ENCODE measurements at regions not wholly inside any gene's neighbourhood (a gene's known extent, or its start where the extent isn't known, plus 50 kb on each side); places are given as distances from the start of the nearest gene placed in this dataset.

GRCh38 chr13:27673911-27674310 lies 52.2 kb downstream of the POLR1D start:
- no peak for DNase-seq (ENCODE audit: low spot score)

- DNase-seq (ENCODE audit: low spot score): no peak
These were observed 56.8 kb downstream of the POLR1D start for GRCh38 chr13:27678306-27679040.

- DNase-seq (ENCODE audit: low spot score): no peak
These were observed 57.7 kb downstream of the POLR1D start for GRCh38 chr13:27679396-27679795.

GRCh38 chr13:27679896-27680295 lies 58.2 kb downstream of the POLR1D start:
- DNase-seq (ENCODE audit: low spot score): no peak

GRCh38 chr13:27680465-27680864 lies 58.8 kb downstream of the POLR1D start:
- DNase-seq (ENCODE audit: low spot score): no peak

- DNase-seq (ENCODE audit: low spot score): no peak
These were observed 69.5 kb downstream of the POLR1D start for GRCh38 chr13:27691207-27691606.

GRCh38 chr13:27696731-27697130 lies 75.0 kb downstream of the POLR1D start:
- no peak for DNase-seq (ENCODE audit: low spot score)

- no peak for DNase-seq (ENCODE audit: low spot score)
These were observed 78.3 kb downstream of the POLR1D start for GRCh38 chr13:27699952-27700351.

GRCh38 chr13:27704681-27705080 lies 83.0 kb downstream of the POLR1D start:
- no peak for DNase-seq (ENCODE audit: low spot score)

GRCh38 chr13:27708325-27708724 lies 84.0 kb upstream of the GSX1 start:
- no peak for DNase-seq (ENCODE audit: low spot score)

GRCh38 chr13:27709779-27710178 lies 82.5 kb upstream of the GSX1 start:
- DNase-seq (ENCODE audit: low spot score): no peak

- no peak for DNase-seq (ENCODE audit: low spot score)
These were observed 79.9 kb upstream of the GSX1 start for GRCh38 chr13:27712421-27712820.

- no peak for DNase-seq (ENCODE audit: low spot score)
These were observed 78.5 kb upstream of the GSX1 start for GRCh38 chr13:27713767-27714166.

GRCh38 chr13:27721681-27722080 lies 70.6 kb upstream of the GSX1 start:
- no peak for DNase-seq (ENCODE audit: low spot score)

GRCh38 chr13:27728271-27728670 lies 64.0 kb upstream of the GSX1 start:
- peak; percentile 66 for DNase-seq (ENCODE audit: low spot score)

GRCh38 chr13:27730191-27730590 lies 62.1 kb upstream of the GSX1 start:
- no peak for DNase-seq (ENCODE audit: low spot score)

All from Ammon's horn (tissue), 1 donor.